ENCODE measurements at regions not wholly inside any gene's neighbourhood (a gene's known extent, or its start where the extent isn't known, plus 50 kb on each side); places are given as distances from the start of the nearest gene placed in this dataset.

DNA sequence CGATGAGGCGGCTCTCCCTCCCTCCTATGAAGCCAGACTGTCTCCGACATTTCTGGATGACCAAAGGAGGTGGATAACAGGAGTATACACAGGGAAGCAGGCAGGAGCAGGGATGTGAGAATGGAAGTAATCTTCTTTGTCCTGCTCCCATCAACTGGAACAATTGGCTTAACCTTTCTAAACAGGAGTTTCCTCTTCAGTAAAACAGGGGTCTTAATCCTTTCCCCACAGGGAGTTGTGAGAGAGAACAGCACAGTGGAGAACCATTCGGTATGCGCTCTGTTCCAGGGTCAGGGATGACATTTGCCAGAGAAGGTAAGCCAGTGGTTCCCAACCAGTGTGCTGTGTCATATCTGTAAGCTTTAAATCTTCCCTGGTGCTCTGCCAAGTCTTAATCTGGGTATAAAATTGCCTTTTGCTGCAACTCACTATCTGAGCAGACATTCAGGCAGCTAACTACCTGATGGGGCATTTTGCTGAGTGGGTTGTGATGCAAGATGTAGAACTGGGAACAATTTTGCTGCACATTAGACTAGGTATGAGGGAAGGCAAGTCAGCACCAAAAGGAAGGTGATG is 294.8 kb upstream of the KIF2A start:
- ChIA-PET POLR2A (no interaction called here), CTCF (interaction anchor here (1.2 kb wide), 1 partner anchor 12 kb away, joined by 4 read pairs; no protein-coding TSS in a partner anchor)
- DNase-seq (ENCODE audit: extremely low spot score) = no peak
- TF ChIP-seq, protein P1, sequence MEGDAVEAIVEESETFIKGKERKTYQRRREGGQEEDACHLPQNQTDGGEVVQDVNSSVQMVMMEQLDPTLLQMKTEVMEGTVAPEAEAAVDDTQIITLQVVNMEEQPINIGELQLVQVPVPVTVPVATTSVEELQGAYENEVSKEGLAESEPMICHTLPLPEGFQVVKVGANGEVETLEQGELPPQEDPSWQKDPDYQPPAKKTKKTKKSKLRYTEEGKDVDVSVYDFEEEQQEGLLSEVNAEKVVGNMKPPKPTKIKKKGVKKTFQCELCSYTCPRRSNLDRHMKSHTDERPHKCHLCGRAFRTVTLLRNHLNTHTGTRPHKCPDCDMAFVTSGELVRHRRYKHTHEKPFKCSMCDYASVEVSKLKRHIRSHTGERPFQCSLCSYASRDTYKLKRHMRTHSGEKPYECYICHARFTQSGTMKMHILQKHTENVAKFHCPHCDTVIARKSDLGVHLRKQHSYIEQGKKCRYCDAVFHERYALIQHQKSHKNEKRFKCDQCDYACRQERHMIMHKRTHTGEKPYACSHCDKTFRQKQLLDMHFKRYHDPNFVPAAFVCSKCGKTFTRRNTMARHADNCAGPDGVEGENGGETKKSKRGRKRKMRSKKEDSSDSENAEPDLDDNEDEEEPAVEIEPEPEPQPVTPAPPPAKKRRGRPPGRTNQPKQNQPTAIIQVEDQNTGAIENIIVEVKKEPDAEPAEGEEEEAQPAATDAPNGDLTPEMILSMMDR (IDR thresholded peaks at IDR 0.05; ENCODE audit: control extremely low read depth, extremely low read depth, low read depth, missing control alignments) = no peak

DNA sequence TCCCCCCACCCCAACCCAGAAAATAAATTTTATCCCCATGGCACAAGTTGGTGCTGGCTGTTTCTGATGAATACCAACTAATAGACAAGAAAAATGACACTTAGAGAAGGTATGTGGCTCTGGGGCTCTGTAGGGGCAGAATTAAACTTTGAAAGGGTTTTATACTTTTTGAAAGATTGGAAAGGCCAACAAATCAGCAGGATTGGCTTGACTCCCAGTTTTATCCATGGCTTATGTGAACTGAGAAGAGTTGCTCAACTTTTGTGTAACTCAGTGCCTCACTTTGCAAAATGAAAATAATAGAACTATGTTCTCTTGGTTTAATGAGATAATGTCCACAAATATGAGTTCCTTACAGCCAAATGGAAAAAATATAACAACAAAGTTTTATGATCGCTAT is 288.9 kb upstream of the KIF2A start:
- TF ChIP-seq, protein P1 (IDR thresholded peaks at IDR 0.05; ENCODE audit: control extremely low read depth, extremely low read depth, low read depth, missing control alignments) = no peak
- CTCF ChIA-PET = interaction anchor here (0.7 kb wide), 1 partner anchor 12 kb away, joined by 3 read pairs; no protein-coding TSS in a partner anchor
- no peak for DNase-seq (ENCODE audit: extremely low spot score)
- POLR2A ChIA-PET = no interaction called here

DNA sequence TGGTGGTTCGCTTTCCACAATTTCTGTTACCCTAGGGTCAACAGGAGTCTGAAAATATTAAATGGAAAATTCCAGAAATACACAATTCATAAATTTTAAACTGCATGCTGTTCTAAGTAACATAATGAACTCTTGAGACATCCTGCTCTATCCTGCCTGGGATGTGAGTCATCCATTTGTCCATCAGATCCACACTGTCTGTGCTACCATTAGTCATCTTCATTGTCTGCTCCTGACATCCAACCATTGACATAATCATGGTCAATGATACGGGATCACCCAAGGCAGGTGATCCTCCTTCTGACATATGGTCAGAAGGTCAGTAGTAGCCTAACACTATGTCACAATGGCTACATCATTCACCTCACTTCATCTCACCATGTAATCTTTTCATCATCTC is 276.7 kb upstream of the KIF2A start:
- DNase-seq (ENCODE audit: extremely low spot score) = no peak
- TF ChIP-seq, protein P1 (IDR thresholded peaks at IDR 0.05; ENCODE audit: control extremely low read depth, extremely low read depth, low read depth, missing control alignments) = no peak
- POLR2A ChIA-PET = no interaction called here
- CTCF ChIA-PET = interaction anchor here (2.0 kb wide), 1 partner anchor 9 kb away, joined by 7 read pairs; no protein-coding TSS in a partner anchor

DNA sequence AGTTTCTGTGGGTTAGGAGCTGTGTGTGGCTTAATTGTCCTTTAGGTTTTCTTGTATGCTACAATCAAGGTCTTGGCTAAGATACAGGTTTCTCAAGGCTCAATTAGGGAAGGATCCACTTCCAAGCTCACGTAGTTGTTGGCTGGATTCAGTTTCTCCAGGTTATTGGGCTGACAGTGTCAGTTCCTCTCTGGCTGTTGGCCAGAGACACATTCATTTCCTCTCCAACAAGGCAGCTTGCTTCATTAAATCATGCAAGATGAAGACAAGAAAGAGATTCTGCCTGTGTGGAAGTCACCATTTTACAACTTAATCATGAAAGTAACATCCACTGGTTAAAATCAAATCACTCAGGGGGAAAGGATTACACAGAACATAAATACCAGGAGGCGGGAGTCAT is 275.7 kb upstream of the KIF2A start:
- POLR2A ChIA-PET = no interaction called here
- CTCF ChIA-PET = interaction anchor here (2.0 kb wide), 1 partner anchor 8 kb away, joined by 7 read pairs; no protein-coding TSS in a partner anchor
- no peak for DNase-seq (ENCODE audit: extremely low spot score)
- TF ChIP-seq, protein P1 (IDR thresholded peaks at IDR 0.05; ENCODE audit: control extremely low read depth, extremely low read depth, low read depth, missing control alignments) = no peak

DNA sequence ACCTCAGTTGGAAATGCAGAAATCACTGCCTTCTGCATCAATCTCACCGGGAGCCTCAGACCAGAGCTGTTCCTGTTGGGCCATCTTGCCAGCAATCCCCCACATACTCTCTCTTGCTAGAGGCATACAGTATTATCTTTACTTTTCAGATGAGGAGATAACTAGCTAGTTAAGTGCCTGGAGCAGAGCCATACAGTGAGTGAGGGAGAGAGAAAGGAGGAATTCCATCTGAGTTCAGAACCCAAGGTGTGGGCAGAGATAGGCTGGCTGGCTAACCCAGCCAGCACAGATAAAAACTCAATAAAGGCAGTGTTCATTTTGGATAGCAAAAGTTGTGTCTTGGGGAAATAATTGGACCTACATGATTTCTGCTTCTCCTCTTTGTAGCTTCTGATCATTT is 268.0 kb upstream of the KIF2A start:
- no peak for DNase-seq (ENCODE audit: extremely low spot score)

DNA sequence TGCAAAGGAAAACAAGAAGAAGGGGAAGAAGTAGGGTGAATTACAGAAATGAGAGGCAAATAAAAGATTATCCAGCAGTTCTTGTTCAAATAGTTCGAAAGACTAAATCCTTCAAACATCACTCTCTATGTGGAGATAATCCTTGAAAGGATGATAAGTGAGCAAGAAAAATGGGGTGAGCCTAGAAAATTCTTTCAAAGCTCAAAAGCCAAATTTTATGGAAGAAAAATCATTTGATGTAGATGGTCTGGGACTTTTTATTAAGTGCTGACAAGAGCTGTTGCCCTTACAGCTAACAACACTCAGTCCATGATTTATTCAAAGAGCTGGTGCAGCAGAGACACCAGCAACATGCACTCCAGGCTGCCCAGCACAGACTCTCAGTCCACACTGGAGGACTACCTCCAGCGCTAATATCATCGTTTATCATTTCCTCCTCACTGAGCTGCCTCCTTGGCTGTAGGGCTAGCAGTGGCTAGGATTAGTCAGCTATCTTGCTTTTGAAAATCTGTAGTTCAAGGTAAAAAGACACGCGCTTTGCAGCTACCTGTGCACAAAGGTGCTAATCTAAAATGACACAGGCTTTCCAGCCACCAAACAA is 264.8 kb upstream of the KIF2A start:
- TF ChIP-seq, protein P1 (IDR thresholded peaks at IDR 0.05; ENCODE audit: control extremely low read depth, extremely low read depth, low read depth, missing control alignments) = no peak
- no peak for DNase-seq (ENCODE audit: extremely low spot score)
- ChIA-PET POLR2A (no interaction called here), CTCF (interaction anchor here (1.6 kb wide), 1 partner anchor 124 kb away, joined by 4 read pairs; no protein-coding TSS in a partner anchor)

More for the DNA sequence above, 268.0 kb upstream of the KIF2A start:
- TF ChIP-seq, protein P1 (IDR thresholded peaks at IDR 0.05; ENCODE audit: control extremely low read depth, extremely low read depth, low read depth, missing control alignments) = no peak
- ChIA-PET POLR2A (no interaction called here), CTCF (interaction anchor here (1.3 to 1.7 kb wide), 2 partner anchors 9 to 10 kb away, joined by 5 to 7 read pairs; no protein-coding TSS in a partner anchor)

All from GM10248 (cell line).